NCI-H1417 treated with DMSO at 0.1 percent for 48 hours (cell line): ENCODE measurements at regions not wholly inside any gene's neighbourhood (a gene's known extent, or its start where the extent isn't known, plus 50 kb on each side); places are given as distances from the start of the nearest gene placed in this dataset.

Source experiments
- DNase-seq: peaks from one replicate; lab custom pipeline; 2025; lab: John Stamatoyannopoulos, UW

DNA sequence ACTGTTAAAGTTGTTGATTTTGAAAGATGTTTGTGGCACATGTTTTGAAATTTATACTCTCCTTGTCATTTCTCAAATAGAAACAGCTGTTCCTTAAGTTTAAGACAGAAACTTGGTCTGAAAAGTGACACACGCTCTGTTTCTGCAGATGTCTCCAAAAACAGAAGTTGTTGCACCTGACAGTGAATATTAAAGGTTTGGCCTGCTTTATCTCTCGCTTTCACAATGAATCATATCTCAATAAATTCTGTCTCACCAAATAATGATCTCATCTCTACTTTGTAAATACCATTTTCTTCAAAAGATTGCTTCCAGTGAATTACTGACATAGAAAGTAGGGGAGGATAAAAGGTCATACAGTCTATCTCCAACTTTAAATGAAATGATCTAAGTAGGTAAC is 294.9 kb upstream of the SYT4 start:
- DNase-seq: no peak

DNA sequence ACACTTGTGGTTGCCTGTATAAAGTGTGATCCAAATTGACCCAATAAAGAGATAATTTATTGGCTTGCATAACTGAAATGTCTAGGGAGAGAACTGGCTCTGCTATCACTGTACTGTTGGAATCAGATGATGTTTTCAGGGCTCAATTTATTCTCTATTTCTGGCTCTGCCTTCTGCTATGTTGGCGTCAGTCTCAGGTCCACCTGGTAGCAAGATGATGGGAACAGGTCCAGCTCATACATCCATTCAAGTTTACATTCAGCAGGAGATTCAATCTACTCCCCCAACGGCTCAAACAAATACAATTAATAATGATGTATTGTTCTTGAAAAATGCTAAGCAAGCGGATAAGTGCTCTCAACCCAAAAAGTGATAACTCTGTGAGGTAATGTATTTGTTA is 297.7 kb upstream of the SYT4 start:
- peak; percentile 72 for DNase-seq

DNA sequence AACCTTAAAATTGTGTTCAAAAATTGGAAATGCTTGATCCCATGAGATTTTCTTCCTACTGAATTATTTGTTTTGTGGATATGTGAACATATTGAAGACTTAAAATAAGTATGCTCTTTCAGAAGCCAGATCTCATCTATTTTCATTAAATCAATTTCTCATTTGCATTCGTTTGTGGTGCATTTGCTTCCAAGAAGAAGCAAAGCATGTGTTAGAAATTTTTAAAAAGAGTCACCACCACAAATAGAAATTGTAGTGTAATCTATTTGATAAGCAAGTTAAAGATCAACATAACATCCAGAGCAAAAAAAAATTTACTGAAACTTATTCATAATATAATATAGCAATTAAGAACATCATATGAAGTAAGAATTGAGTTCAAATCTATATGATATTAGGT is 300.9 kb upstream of the SYT4 start:
- no peak for DNase-seq

DNA sequence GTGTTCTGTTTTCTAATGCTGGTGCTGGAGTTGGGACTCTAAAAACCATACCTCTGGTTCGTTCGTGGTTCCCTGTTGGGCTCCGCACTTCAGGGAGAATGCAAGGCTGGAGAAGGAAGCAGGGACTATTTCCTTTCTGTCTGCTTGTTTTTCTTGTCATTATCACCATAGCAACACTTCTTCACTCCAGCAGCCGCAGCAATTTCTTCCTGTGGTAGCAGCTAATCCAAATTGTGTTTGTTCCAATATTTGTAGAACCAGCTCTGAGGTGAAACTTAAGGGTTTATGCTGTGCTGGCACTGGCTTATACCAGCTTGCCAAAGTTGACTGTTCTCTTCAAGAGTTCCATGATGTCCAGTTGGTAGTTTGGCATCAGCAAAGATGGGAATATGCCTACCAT is 301.4 kb upstream of the SYT4 start:
- DNase-seq: peak; percentile 42

DNA sequence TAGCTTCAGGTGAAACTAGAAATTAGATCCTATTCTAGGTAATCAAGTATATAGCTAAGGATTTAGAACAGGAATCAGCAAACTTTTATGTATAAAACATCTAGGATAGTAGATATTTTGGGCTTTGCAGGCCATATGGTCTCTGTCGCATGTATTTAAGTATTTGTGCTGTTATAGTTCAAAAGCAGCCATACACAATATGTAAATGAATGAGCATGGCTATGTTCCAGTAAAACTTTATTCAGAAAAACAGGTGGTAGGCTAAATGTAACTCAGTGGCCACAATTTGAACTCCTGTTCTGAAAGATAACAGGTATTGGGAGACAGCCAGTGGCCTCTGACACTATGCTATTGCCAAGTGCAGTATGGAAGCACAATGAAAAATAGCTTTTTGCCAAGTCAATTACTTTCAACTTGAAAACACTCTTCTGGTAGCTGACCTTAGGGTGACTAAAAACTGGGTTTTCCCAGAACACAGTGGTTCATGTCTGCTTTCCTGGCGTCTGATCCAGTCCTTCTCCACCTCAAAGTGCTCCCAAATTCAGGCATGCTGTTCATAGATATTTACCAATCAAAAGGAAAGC is 304.7 kb upstream of the SYT4 start:
- DNase-seq: no peak

DNA sequence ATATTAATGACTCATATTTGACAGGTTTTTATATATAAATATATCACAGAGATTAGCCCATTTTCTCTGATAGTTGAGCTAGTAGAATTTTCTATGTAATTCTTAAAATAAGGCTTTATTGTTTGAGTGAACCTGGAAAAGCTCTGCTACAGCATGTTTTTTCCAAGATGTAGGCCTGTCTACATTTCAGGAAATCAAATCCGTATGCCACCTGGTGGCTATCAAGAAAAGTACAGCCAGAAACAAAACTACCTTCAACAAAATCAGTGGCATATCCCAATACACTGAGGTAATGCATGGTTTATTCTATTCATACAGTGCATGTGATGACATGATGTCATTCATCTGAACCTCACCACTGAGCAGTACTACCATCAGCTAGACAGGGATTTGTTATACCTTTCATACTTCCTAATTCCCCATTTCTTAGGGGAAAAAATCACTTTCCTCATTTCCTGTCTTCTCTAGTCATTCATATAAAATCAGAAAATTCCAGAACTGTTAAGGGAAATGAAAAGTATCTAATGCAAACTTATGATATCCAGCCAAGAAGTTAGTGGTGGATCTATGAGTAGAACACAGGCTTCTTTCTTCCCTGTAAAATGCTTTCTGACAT is 310.4 kb upstream of the SYT4 start:
- DNase-seq: peak; percentile 65

GRCh38 chr18:43588838-43589237 is 311.5 kb upstream of the SYT4 start:
- DNase-seq: no peak

DNA sequence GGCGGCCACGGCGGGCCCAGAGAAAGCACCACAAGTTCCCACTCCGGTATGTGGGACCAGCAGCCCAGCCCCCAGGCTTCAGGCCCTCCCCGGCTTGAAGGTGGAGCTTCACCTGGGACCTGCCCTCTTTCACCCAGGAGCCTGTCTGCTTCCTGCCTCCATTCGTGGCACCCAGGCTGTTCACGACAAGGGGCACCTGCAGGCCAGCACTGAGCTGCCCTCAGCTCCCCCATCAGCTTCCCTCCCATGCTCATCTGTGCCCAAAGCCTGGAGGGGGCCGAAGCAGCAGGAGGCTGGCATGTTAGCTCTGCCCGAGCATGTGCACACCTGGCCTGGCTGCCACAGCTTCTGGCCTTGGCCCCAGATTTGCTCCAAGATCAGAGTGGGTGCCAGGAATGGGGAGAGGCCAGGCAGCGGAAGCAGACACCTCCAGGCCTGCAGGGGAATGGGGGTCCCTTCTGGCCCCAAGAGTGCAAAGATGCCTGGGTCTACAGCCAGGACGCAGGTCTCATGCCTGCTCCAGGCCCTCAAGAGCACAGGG is 312.4 kb upstream of the SYT4 start:
- DNase-seq: no peak

DNA sequence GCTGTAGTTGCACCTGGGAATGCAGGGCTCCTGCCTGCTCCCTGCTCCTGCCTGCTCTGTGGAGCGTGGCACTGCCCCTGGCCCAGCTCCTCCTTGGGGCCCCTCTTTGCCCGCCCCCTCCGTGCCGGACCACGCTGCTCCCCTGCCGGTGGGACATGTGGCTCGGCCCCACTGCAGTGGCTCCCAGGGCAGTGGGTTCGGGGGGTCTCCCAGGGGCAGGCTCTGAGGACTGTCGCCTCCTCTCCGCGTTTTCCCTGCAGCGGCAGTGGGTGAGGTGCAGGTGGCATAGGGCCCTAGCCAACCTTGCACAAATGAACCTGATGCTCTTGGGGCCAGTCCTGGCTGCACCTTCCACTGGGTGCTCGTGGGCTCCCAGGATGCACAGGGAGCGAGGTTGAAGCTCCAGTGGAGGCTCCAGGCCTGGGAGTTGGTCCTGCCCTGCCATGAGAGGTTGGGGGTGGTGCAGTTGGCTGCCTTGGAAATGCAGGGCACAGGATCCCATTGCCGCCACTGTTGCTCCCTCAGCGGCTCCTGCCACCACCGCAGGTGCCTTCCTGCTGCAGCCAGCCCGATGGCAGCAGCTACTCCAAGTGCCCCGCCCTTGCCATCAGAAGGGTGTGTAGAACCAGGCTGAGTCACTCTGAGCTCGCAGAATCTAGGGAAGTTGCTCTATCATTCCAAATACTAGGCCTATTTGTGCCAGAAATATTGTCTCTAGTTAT is 313.1 kb upstream of the SYT4 start:
- DNase-seq: no peak

DNA sequence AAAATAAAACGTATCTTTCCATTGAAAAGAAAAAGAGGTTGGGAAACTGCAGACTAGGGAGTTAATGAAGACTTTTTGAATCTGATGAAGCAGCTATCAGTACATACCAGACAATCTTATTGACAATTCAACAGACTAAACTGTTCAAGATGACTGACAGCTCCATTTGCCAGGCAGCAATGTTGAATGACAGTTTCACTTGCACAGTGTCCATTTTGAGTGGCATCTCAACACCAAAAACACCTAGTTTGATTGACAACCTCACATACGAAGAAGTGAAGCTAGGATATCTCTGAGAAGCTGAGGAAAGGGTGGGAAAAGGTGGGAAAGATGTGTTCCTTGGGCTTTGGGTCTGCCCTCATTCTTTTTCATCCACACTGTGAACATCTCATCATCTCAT is 315.0 kb upstream of the SYT4 start:
- DNase-seq: no peak

DNA sequence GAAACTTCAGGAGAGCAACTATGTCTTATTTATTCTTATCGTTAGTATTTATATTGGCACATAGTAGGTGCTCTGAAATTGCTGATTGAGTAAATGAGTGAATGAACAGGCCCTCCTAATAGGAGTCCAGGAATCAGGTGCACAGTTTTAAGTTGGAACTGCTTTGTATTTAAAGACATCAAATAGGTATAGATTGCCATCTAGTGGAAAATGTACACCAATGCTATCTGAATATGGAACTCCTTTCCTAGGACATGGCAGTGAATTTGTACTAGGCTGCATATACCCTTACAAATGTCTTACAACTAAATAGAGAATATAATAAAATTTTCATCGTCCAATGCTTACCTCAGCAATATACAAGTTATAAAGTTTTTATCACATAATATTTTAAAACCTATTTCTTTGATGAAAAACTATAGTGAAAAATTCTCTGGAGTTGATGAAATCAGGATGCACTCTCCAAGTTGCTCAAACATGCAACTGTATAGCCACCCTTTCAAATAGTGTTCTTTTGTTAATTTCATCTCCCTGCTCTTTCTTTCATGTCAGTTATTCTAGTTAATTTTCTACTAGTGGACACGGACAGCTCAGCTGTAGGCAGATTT is 318.9 kb upstream of the SYT4 start:
- DNase-seq: peak; percentile 44

GRCh38 chr18:43601432-43601831 is 324.1 kb upstream of the SYT4 start:
- DNase-seq: no peak

GRCh38 chr18:43605224-43605623 is 327.9 kb upstream of the SYT4 start:
- DNase-seq: no peak

- DNase-seq: no peak
These were observed 329.5 kb upstream of the SYT4 start for GRCh38 chr18:43606795-43607194.

GRCh38 chr18:43620936-43621335 is 343.6 kb upstream of the SYT4 start:
- DNase-seq: peak; percentile 2

- DNase-seq: no peak
These were observed 344.7 kb upstream of the SYT4 start for GRCh38 chr18:43622024-43622423.

- DNase-seq: no peak
These were observed 348.3 kb upstream of the SYT4 start for GRCh38 chr18:43625582-43625981.

- DNase-seq: peak; percentile 94
These were observed 350.7 kb upstream of the SYT4 start for GRCh38 chr18:43627848-43628530.

DNA sequence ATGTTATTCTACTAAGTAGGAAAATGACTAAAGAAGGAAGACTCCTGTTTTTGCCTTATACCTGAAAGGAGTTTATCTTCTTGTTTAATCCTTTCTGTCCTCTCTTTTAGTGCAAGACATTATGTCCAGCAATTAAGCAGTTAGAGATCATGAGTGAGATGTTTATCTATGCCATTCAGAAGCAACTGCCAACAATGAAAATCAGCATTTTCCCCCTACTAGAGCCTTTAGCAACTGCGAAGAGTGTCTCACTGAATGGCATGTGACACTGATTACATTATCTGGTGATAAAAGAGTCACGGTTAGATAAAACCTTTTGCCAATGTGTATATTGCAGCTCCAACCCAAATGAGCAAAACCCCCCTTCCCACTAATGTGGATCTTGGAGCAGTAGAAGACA is 357.7 kb upstream of the SYT4 start:
- DNase-seq: peak; percentile 13

DNA sequence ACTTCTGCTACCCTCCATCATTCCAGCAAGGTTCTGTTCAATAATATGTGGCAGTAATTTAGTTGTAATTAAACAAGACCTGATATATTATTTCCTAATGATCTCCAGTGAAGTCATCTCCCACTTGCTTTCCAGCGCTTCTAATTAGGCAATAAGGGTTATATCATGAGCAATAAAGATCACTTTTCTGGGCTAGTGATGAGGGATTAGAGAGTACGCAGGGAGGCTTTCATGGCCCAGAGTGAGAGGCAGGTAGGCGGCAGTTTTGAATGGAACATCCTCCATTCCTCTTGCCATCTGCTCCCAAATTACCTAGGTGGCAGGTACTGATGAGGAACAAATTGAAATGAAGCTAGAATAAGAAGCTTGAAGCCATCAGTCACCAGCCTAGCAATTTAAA is 358.1 kb upstream of the SYT4 start:
- no peak for DNase-seq

GRCh38 chr18:43642727-43643330 is 365.5 kb upstream of the SYT4 start:
- no peak for DNase-seq

DNA sequence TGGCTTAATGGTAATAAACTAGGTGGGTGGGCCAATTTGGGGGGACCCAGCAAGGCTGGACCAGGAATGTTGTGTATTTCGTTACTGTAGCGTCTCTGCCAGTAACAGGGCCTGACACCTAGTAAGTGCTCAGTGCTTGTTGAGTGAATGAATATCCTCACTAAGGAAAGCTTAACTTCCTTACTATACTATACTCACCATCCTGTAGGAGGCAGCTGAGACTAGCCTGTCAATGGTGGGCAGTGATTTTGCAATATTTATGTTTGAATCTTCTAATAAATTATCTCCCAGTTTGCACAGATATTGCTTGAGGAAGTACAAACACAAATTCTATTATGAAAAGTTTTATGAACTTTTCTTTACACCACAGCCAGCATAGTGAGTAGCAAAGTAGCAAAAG is 370.7 kb upstream of the SYT4 start:
- no peak for DNase-seq
